Chondrocyte (in vitro differentiated cells): ENCODE measurements at regions not wholly inside any gene's neighbourhood (a gene's known extent, or its start where the extent isn't known, plus 50 kb on each side); places are given as distances from the start of the nearest gene placed in this dataset.
"Not testable (repeated sequence)": the region's sequence is repeated elsewhere in the genome, so short reads cannot be mapped to it uniquely, and the experiment has no call there.

Experiments used
- DNase-seq: peaks from one replicate; pipeline ENCODE4 v3.0.0; 2021; ENCODE audit warnings: mixed read lengths, low spot score
- H3K27ac Mint-ChIP-seq: one replicate; pipeline ENCODE4 v1.8.0; 2021; ENCODE audit warnings: mild to moderate bottlenecking, moderate library complexity, mixed read lengths; ENCODE audit not compliant: unreplicated experiment
- H3K27me3 Mint-ChIP-seq: 2 replicates; pipeline ENCODE4 v1.8.0; 2021; ENCODE audit warnings: low read depth, mixed read lengths
- H3K36me3 Mint-ChIP-seq: 2 replicates; pipeline ENCODE4 v1.8.0; 2021; ENCODE audit warnings: low read depth, mixed read lengths
- H3K4me1 Mint-ChIP-seq: 2 replicates; pipeline ENCODE4 v1.8.0; 2021; ENCODE audit warnings: low read depth, mild to moderate bottlenecking, mixed read lengths
- H3K4me3 Mint-ChIP-seq: one replicate; pipeline ENCODE4 v1.8.0; 2021; ENCODE audit warnings: mild to moderate bottlenecking, moderate library complexity, mixed read lengths; ENCODE audit not compliant: unreplicated experiment
- H3K9me3 Mint-ChIP-seq: 2 replicates; pipeline ENCODE4 v1.8.0; 2021; ENCODE audit warnings: low read depth, mixed read lengths
- CTCF ChIP-seq: fragments of 200-600 bp; sonication (generic); IDR thresholded peaks from 2 replicates; pipeline ENCODE4 v1.5.0; 2021; ENCODE audit warnings: antibody characterized with exemption, mild to moderate bottlenecking, moderate library complexity

GRCh38 chr9:31034311-31034710, 1350.1 kb upstream of the ACO1 start:
- H3K4me1 Mint-ChIP-seq, result peaks cover 9% of the 10 kb centered on the region
- H3K36me3 Mint-ChIP-seq, result no peaks in the 10 kb centered on the region
- no peak for DNase-seq
- no peak overlapping the region for H3K4me3 Mint-ChIP-seq
- H3K27me3 Mint-ChIP-seq, result no peaks in the 10 kb centered on the region
- no peak for TF ChIP-seq CTCF
- no peaks in the 10 kb centered on the region for H3K9me3 Mint-ChIP-seq
- no peak overlapping the region for H3K27ac Mint-ChIP-seq

- peaks cover 8% of the 10 kb centered on the region for H3K27me3 Mint-ChIP-seq
- H3K27ac Mint-ChIP-seq, result no peak overlapping the region
- no peaks in the 10 kb centered on the region for H3K4me1 Mint-ChIP-seq
- no peak overlapping the region for H3K4me3 Mint-ChIP-seq
- TF ChIP-seq CTCF, result no peak
- no peak for DNase-seq
- H3K36me3 Mint-ChIP-seq, result no peaks in the 10 kb centered on the region
- H3K9me3 Mint-ChIP-seq, result no peaks in the 10 kb centered on the region
Measured at GRCh38 chr9:31040564-31040963, 1343.9 kb upstream of the ACO1 start.

GRCh38 chr9:31045810-31046209, 1338.6 kb upstream of the ACO1 start:
- no peaks in the 10 kb centered on the region for H3K36me3 Mint-ChIP-seq
- no peak overlapping the region for H3K4me3 Mint-ChIP-seq
- no peak for DNase-seq
- H3K4me1 Mint-ChIP-seq, result no peaks in the 10 kb centered on the region
- peaks cover 8% of the 10 kb centered on the region for H3K27me3 Mint-ChIP-seq
- no peaks in the 10 kb centered on the region for H3K9me3 Mint-ChIP-seq
- no peak for TF ChIP-seq CTCF
- no peak overlapping the region for H3K27ac Mint-ChIP-seq

GRCh38 chr9:31061592-31061991, 1322.9 kb upstream of the ACO1 start:
- not testable (repeated sequence) for H3K36me3 Mint-ChIP-seq, H3K27me3 Mint-ChIP-seq, H3K4me3 Mint-ChIP-seq, H3K4me1 Mint-ChIP-seq, H3K27ac Mint-ChIP-seq
- peak; percentile 51 for DNase-seq
- H3K9me3 Mint-ChIP-seq, result peaks cover 12% of the 10 kb centered on the region

GRCh38 chr9:31065691-31066090, 1318.8 kb upstream of the ACO1 start:
- H3K4me3 Mint-ChIP-seq, result no peak overlapping the region
- no peak overlapping the region for H3K27ac Mint-ChIP-seq
- no peaks in the 10 kb centered on the region for H3K4me1 Mint-ChIP-seq
- no peak for TF ChIP-seq CTCF
- peaks cover 5% of the 10 kb centered on the region for H3K27me3 Mint-ChIP-seq
- peaks cover 6% of the 10 kb centered on the region for H3K9me3 Mint-ChIP-seq
- DNase-seq, result no peak
- H3K36me3 Mint-ChIP-seq, result peaks cover 2% of the 10 kb centered on the region

GRCh38 chr9:31067418-31067817, 1317.0 kb upstream of the ACO1 start:
- H3K4me3 Mint-ChIP-seq, result no peak overlapping the region
- DNase-seq, result no peak
- H3K27me3 Mint-ChIP-seq, result peaks cover 5% of the 10 kb centered on the region
- no peak overlapping the region for H3K27ac Mint-ChIP-seq
- H3K4me1 Mint-ChIP-seq, result no peaks in the 10 kb centered on the region
- no peak for TF ChIP-seq CTCF
- H3K9me3 Mint-ChIP-seq, result peaks cover 1% of the 10 kb centered on the region
- no peaks in the 10 kb centered on the region for H3K36me3 Mint-ChIP-seq
